Daoy (cell line): ENCODE measurements at regions not wholly inside any gene's neighbourhood (a gene's known extent, or its start where the extent isn't known, plus 50 kb on each side); places are given as distances from the start of the nearest gene placed in this dataset.
"Not testable (repeated sequence)": the region's sequence is repeated elsewhere in the genome, so short reads cannot be mapped to it uniquely, and the experiment has no call there.

Experiments
- DNase-seq: peaks from one replicate; pipeline ENCODE4 v3.0.0-alpha.2; 2015; ENCODE audit warnings: low read depth

- DNase-seq, result no peak
Observed at GRCh38 chr10:64316416-64316815, 795.2 kb downstream of the REEP3 start.

DNA sequence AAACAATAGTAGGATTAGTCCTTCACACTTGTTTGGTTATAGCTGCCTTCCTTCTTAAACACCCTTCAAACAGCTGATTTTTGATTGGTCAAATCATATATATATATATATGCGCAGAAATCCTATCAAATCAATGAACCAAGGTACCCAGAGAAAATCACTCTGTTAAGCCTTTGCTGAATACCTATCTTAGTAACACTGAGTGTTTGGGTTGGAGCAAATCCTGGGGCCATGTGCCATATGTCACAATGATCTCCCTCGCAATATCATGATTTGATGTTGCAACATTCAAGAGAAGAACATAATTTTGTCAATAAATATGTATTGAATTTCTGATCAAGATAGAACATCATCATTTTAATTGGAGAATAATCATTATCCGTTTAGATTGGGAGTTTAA lies 795.6 kb downstream of the REEP3 start:
- no peak for DNase-seq

- DNase-seq, result no peak
Observed at GRCh38 chr10:64320448-64320847, 799.2 kb downstream of the REEP3 start.

DNA sequence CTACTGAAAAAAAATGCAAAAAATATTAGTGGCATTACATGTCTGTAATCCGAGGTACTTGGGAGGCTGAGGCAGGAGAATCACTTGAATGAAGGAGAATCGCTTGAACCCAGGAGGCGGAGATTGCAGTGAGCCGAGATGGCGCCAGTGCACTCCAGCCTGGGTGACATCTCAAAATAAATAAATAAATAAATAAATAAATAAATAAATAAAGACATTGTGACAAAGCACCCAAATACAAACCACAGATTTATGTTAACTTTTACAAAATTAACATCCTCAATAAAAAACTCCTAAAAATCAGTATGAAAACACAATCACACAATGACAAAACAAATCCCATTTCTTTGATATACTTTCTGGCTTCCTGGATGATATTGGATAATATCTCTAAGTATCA lies 808.3 kb downstream of the REEP3 start:
- DNase-seq, result no peak

GRCh38 chr10:64332551-64332950 lies 811.4 kb downstream of the REEP3 start:
- DNase-seq, result no peak

DNA sequence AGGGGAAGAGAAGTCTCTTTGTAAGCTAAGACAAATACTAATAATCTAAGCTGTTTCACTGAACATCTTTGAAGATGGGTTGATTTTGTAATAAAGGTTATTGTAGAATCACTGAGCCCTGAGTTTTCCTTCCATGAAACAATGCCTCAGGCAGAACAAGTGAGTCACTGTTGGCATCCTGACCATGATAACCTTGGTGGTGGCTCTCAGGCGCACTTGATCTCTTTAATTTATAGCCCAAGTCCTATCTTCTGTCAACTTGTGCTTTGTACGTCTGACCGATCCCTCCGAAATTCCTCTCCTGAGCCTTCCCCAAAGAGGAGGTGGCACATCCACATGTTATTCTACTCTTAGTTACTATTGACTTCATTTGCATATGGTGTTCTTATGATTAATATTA lies 812.9 kb downstream of the REEP3 start:
- DNase-seq, result no peak

- no peak for DNase-seq
Observed at GRCh38 chr10:64344211-64344610, 823.0 kb downstream of the REEP3 start.

- DNase-seq, result no peak
Observed at GRCh38 chr10:64345856-64346255, 824.7 kb downstream of the REEP3 start.

GRCh38 chr10:64346389-64346788 lies 825.2 kb downstream of the REEP3 start:
- no peak for DNase-seq

DNA sequence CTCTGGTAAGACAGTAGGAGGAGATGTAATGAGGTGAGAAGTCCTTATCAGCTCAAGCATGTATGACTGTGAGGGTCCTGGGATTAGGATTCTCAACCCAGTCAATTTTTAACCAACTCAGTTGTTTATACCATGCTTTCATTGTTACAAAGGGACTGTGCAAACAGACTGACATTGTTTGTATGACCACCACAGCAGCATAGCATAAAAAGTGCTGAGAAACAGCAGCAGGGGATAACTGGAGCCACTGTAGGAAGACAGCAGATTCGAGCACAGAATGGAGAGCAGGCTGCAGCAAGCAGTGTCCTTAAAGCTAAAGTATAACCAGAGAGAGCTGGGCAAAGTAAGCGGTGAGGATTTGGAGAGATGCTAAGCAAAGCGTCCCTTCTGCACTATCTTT lies 829.5 kb downstream of the REEP3 start:
- no peak for DNase-seq

GRCh38 chr10:64358907-64359306 lies 837.7 kb downstream of the REEP3 start:
- DNase-seq, result no peak

- not testable (repeated sequence) for DNase-seq
Observed at GRCh38 chr10:64360240-64360639, 839.0 kb downstream of the REEP3 start.

GRCh38 chr10:64363687-64364086 lies 842.5 kb downstream of the REEP3 start:
- DNase-seq, result no peak

GRCh38 chr10:64365663-64366062 lies 844.5 kb downstream of the REEP3 start:
- no peak for DNase-seq

- no peak for DNase-seq
Observed at GRCh38 chr10:64368298-64368697, 847.1 kb downstream of the REEP3 start.

- no peak for DNase-seq
Observed at GRCh38 chr10:64369885-64370773, 848.9 kb downstream of the REEP3 start.

DNA sequence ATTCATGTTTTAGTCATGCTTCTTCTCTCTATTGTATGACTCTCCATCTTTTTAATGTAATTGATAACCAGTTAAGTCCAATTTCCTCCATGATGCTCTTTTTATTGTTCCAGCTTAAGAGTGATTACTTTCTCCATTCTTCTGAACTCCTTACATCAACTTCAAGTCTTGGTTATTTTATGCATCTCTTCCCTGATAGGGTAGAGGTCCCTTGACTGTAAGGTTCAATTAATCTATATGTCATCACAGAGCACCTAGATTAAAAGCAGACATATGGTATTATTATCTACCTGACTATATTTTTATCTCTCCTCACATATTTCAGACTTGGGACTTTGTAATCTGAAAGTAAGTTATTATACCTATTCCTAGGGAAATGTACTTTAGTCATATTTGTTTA lies 853.1 kb downstream of the REEP3 start:
- no peak for DNase-seq

DNA sequence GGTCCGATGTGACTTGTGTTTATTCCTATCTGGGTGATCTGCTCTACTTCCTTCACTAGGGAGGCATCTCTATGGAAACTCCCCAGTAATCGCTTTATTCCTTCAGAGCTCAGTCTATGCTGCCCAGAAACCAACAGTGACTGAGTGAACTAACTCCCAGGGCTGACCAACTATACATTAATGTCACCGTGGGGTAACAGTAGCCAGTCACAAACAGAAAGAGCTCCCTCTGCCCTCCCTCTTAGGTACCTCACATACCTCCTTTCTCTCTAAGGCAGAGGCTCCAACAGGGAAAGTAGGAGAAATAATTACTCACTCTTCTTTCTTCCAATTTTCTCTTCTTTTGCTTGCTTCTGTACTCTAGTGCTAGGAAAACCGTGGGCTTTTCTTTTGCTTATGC lies 855.0 kb downstream of the REEP3 start:
- DNase-seq, result no peak

DNA sequence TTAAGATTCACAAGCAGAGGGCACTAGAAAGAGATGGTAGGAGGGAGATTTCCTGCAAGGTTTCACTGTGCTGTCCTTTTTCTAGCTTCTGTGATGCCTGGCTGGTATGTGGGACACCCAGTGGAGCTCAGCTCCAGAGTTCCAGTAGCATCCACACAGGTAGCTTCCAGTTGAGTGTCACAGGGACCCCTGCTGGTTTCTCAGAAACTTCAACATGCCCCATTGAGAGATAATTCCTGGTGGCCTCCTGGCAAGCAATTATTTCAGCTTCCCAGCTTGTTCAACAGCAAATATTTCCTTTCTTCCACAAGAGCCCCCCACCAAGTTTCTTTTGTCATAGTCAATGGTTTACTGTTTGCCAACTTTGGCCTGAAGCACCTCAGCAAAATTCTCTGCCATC lies 858.7 kb downstream of the REEP3 start:
- DNase-seq, result no peak

GRCh38 chr10:64385355-64385754 lies 864.2 kb downstream of the REEP3 start:
- no peak for DNase-seq

GRCh38 chr10:64394744-64395143 lies 873.5 kb downstream of the REEP3 start:
- DNase-seq, result no peak

- DNase-seq, result no peak
Observed at GRCh38 chr10:64396105-64396708, 875.0 kb downstream of the REEP3 start.

DNA sequence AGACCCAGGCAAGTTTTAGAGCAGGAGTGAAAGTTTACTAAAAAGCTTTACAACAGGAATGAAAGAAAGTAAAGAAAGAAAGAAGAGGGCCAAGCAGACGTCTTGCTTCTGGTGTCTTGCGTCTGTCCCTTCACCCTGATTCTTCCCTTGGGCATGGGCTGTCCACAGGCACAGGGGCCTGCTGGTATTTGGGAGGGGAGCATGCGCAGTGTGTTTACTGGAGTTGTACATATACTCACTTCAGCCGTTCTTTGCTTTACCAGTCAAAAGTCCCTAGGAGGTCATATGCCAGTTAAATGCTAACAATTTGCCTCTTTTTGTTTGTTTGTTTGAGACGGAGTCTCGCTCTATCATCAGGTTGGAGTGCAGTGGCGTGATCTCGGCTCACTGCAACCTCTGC lies 875.9 kb downstream of the REEP3 start:
- no peak for DNase-seq
